ENCODE measurements at regions not wholly inside any gene's neighbourhood (a gene's known extent, or its start where the extent isn't known, plus 50 kb on each side); places are given as distances from the start of the nearest gene placed in this dataset.
"Not testable (repeated sequence)": the region's sequence is repeated elsewhere in the genome, so short reads cannot be mapped to it uniquely, and the experiment has no call there.

DNA sequence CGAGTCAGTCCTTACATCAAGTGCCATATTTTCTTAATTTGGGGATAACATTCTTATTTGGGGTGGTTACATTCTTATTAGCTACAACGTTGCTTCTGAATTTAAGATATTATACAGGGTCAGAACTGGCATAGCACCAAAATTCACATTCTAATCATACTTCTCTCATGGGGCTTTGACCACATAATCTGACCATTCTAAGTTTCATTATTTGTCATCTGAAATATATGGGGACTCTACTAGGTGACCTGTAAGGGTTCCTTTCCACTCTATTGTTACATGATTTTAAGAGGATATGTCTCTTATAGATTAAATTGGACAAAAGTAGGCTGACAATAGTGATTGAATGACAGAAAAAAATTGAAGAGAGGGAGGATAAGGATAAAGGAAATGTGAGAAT lies 536.5 kb downstream of the KCTD12 start:
- DNase-seq (ENCODE audit: low spot score), result no peak

DNA sequence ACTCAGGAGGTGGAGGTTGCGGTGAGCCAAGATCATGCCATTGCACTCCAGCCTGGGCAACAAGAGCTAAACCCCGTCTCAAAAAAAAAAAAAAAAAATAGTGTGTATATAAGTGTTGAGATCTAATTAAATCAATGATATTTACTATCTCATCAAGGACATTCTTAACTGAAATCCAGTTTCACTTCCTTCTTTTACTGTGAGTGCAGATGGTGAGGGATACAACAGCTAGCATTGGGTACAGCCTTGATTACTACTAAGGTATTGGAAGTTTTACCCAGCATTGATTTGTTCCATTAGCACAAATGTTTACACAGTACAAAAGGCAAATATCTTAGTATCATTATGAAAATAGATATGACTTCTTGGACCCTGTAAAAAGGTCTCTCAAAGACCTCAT lies 546.6 kb downstream of the KCTD12 start:
- DNase-seq (ENCODE audit: low spot score), result no peak

DNA sequence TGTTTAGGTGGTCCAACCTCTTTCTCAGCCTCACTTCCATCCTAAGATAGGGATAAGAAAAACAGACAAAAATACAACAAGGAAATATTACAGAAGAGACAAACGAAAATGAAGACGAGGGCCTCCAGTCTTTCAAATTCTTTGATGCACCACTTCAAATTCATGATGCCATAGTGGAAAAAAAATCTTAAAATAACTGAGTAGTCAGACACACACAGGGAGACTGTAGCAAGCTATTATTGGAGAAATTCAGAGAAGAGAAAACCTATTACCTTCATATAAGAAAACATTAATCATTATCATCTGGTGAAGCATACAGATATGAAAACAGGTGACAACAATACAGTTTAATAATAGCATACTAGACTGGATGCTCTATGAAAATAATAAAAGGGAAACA lies 548.2 kb downstream of the KCTD12 start:
- no peak for DNase-seq (ENCODE audit: low spot score)

DNA sequence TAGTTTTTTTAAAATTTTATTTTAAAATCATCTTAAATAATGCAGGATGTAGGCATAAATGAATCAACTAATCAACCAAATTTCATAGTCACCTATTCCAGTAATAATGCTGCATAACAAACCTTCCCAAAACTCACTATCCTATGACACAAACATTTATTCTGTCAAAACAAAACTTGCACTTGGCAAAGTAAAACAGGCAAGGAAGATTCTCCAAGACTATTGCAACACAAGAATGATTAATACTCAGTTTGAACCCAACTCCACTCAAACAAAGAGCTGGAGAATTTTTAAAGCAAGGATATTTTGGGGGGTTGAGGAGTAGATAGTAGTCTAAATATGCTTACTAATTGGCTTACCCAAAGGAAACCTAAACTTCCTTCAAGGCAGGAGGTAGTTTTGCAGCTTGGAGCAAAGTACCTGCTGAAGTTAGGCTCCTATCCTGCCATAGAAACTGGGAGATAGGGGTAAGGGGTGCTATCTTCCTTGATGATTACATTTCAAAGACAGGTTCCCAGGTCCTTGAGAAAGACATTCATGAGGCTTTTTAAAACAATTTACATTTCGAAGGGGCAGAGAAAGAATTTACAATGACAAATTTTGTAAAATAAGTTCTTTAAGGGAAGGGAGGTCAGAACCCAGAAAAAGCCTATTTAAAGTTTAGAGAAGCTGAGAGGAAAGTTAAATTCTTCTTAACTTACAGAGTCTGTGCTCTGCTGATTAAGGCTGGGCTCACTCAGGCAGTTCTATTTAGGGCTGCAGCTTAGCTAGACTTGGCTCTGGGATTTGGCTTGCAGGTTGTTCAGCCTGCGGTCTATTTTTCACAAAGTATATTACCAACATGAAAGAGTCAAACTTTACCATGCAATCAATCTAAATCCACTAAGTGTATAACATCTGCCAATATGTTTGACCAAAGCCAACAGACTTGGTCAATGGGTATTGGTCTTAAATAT lies 549.0 kb downstream of the KCTD12 start:
- no peak for DNase-seq (ENCODE audit: low spot score)

DNA sequence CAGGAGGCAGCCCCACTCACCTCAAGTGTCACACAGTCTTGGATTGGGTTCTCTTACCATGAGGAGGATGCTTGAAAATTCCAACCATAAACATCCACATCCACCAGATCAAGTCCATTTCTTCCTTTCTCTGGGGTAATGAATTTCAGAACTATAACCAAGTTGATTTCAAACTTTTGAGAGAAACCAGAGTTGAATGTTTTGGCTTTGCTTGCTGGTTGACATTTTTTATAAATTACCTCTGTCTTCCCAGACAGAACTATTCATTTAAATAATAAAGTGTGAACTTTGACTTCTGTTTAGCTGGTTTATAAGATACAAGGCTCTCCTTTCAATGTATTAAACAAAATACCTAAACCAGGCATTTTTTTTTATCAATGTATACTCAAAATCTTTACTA lies 550.7 kb downstream of the KCTD12 start:
- DNase-seq (ENCODE audit: low spot score), result no peak

DNA sequence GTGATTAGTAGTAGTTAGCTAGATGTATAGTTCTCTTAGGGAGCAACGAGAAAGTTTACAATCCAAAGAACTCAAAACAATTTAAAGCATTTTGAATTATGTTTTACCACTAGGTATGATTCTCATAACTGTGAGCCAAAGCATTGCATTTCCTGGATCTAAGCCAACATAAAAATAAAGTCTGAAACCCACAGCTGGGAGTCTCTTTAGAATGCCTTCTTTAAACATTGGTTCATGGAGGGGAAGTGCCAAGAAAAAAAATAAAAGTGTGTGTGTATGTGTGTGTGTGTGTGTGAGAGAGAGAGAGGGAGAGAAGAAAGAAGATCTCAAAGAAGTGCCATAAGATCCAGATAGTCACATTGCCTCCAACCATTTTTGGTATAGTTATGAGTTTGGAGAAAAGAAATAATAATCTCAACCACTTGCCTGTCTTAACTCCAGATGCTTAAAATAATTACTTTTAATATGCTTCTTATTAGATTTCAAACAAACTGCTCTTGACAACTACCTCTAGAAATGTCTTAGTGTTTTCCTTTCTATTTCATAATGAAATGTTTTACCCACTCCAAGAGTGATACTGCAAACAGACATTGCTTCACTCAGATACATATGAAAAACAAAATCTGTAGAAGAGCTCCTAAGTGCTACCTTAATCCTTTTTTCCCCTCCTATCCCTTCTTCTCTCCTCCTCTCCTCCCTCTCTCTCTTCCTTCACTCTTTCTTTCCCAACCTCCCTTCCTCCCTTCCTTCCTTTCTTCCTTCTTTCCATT lies 554.1 kb downstream of the KCTD12 start:
- no peak for DNase-seq (ENCODE audit: low spot score)

DNA sequence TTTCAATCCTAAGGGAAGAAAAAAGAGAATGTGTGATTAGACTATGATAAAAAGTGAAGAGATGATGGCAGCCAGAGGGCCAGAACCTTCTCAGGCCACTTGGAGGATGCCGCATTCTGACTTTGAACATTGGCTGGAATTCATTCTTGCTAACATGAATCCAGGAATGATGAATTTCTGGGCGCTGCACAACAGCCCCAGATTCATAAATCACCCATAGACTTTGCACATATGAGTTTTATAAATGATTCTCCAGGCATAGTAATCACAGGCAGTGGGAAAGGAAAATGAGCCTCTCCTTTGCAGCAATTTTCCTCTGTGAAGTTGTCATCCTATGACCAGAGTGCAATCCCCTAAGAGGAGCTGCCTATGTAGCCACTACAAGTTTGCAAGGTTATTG lies 555.4 kb downstream of the KCTD12 start:
- DNase-seq (ENCODE audit: low spot score), result no peak

DNA sequence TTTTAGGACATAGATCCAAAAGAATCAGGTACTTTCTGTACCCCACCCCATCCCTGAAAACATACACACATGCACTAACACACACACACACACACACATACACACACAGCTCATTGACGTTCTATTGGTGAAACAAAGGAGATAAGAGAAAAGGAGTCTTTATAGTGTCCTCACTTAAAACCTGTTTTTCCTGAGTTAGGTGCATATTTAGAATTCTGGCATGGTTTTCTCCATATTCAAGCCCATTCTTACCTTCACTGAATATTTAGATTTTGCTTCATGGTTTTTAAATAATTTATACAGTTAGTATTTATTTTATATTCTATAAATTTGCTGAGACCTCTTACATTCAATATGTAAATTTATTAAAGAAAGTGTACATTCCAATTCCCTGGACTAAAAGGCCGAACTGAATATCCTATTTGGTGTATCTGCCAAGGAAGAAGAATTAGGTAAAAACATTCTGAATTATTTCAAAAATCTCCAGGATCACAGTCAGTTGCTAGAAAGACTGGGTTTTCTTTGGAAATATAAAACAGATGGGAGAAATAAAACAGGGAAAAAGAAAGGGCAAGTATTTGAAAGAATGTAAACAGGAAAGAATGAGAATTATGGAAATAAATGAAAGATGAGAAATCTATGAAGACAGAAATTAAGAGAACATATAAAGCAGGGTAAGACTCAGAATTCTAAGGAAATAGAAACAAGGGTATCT lies 556.2 kb downstream of the KCTD12 start:
- no peak for DNase-seq (ENCODE audit: low spot score)

DNA sequence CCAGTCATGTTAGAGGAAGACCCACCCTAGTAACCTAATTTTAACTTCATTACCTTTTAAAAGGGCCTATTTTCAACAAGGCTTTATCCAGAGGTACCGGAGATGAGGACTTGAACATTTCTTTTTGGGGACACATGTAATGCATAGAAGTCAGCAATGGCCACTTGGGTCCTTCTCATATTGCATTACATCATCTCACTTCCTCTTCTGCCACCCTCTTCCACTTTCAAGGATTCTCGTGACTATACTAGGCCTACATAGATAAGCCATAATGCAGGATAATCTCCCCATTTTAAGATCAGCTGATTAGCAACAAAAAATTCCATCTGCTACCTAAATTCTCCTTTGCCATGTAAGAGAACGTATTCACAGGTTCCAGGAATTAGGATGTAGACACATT lies 557.2 kb downstream of the KCTD12 start:
- no peak for DNase-seq (ENCODE audit: low spot score)

DNA sequence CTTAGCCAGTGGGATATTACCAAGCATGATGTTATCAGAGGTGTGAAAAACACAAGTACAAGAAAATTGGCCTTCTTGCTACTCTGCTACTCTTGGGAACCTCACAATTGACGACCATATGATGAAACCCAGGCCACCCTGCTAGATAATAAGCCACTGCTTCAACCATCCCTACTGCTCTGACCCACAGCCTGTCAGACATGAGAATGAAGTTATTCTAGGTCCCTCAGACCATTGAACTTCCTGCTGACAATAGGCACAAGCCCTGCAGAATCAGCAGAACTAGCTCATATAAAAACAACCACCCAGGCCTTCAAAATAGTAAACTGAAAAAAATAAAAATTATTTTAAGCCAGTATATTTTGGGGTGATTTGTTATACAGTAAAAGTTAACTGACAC lies 559.9 kb downstream of the KCTD12 start:
- no peak for DNase-seq (ENCODE audit: low spot score)

DNA sequence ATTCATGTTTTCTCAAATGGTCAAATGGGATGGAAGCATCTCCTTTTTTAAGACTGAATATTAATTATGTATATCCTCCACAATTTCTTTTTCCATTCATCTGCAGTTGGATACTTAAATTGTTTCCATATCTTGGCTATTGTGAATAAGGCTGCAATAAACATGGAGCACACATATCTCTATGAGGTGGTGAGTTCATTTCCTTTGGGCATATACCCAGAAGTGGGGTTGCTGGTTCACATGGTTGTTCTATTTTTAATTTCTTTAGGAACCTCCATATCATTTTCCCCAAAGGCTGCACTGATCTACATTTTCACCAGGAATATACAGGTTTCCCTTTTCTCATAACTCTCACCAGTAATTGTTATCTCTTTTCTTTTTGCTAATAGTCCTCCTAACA lies 566.3 kb downstream of the KCTD12 start:
- no peak for DNase-seq (ENCODE audit: low spot score)

DNA sequence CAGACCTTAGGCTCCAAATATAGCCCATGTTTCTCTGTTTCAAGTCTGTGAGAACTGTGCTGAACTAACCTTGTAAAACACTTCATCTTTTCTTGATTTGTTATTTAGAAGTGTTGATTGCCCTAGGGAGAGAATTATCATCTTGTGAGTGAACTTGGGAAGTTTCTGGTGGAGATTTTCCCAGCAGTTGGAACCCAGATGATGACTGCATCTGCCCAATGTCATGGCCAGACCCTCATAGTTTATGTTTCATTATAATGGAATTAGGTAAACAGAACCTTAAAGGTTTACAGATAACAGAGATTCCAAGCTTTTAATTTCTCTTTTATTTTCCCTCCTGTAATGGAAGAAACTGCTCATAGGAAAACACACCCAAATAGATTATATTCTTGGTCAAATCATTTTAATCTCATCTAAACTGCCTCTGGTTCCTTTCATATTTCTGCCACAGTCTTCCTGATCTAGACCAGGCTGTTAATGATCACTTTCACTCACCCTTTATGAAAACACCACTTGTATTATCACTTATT lies 569.1 kb downstream of the KCTD12 start:
- no peak for DNase-seq (ENCODE audit: low spot score)

DNA sequence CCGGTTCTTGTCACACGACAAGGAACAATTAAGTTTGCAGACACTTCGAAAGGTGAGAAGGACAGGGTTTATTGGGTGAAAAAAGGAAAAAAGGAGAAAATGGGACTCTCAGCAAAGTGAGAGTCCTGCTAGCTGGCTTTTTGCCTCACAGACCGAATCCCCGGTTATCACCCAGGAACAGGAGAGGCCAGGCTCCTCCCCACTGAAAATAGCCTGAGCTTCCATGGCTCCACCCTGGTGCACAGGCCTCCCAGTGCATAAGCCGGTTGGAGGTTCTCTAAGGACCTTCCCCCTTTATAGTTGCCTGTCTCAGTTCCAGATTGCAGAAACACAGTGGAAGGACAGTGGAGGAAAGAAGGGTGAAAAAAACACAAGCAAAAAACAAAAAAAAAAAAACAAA lies 571.7 kb downstream of the KCTD12 start:
- DNase-seq (ENCODE audit: low spot score), result no peak

DNA sequence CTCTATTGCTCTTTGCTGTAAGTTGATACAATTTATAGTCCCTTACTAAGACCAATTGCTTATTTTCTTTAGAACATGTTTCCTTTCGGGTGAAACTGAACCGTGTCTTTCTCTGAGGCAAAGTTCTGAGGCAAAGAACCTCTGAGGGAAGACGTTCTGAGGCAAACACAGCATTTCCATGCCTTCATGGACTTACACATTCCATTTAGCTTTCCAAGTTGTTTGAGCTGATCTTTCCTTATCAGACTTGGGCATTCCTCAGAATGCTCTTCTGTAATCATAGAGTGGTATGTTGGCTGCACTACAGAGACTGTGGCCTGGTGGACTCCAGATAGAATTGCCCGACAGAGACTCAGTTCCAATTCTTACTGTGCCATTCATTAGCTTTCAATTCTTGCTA lies 579.1 kb downstream of the KCTD12 start:
- DNase-seq (ENCODE audit: low spot score), result no peak

DNA sequence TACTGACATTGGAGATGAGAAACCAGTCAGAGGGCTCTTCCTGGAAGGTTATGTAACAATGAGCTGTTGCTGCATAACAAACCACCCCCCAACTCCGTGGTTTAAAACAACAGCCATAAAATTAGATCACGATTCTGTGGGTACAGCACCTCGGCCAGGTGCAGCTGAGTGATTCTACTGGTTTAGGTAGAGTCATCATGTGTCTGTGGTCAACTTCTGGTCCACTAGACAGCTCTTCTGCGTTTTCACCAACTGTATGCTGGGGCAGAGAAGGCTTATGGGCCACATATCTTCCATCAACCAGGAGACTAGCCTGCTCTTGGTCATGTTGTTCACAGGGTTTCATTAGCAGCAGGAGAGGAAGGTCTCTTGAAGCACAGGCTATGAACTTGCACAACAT lies 585.5 kb downstream of the KCTD12 start:
- no peak for DNase-seq (ENCODE audit: low spot score)

DNA sequence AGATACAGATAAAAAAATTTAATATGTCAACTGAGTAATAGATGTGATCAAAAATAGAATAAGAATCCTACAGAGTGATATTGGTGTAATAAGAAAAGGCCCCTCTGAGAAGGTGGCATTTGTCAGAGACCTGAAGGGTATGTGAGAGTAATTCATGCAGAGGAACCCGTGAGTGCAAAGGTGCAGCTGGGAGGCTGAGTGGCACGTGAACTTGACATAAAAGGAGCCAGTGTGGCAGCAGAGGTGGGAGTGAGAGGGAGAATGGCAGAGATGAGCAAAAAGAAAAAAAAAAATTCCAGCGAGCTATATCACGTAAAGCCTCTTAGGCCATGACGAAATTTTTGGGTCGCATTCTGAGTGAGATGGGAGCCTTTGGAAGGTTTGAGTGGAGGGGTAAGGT lies 588.9 kb downstream of the KCTD12 start:
- DNase-seq (ENCODE audit: low spot score), result no peak

DNA sequence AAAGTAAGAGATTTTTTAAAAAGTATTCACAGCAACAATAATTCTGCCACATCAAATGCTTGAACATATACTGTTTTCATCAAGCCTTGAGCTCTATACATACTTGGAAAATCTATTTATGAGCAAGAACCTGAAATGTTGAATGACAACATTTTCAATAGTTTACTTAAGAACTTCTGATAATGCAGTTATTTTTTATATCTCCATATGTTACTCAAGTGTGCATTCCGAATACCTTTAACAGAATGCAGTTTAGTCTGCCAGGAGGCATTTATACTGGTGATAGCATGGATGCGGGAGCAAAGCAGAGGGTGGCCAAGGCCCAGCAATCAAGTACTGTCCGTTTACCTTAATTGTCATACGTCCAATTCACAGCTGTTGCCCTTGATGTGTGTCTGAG lies 589.5 kb downstream of the KCTD12 start:
- no peak for DNase-seq (ENCODE audit: low spot score)

DNA sequence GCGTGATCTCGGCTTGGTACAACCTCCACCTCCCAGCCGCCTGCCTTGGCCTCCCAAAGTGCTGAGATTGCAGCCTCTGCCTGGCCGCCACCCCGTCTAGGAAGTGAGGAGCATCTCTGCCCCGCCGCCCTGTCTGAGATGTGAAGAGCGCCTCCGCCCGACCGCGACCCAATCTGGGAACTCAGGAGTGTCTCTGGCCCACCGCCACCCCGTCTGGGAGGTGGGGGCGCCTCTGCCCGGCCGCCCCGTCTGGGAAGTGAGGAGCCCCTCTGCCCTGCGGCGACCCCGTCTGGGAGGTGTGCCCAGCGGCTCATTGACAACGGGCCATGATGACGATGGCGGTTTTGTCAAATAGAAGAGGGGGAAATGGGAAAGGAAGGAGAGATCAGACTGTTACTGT lies 591.2 kb downstream of the KCTD12 start:
- DNase-seq (ENCODE audit: low spot score), result not testable (repeated sequence)

DNA sequence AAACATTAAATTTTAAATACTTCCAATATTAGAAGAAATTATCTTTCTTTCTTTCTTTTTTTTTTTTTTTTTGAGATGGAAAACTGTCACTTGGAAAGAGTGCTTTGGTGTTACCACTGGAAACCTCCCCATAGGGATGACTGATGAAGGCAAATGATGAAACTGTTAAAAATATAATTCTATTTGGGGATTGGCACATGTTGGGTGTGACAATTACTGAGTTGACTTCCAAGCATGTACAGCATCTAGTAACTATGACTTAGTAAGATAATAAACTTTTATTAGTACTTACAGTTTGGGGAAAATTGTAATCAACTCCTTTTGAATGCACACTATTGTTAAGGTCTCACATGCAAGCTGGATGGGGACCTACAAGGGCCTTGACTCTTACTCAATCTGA lies 592.5 kb downstream of the KCTD12 start:
- DNase-seq (ENCODE audit: low spot score), result no peak

DNA sequence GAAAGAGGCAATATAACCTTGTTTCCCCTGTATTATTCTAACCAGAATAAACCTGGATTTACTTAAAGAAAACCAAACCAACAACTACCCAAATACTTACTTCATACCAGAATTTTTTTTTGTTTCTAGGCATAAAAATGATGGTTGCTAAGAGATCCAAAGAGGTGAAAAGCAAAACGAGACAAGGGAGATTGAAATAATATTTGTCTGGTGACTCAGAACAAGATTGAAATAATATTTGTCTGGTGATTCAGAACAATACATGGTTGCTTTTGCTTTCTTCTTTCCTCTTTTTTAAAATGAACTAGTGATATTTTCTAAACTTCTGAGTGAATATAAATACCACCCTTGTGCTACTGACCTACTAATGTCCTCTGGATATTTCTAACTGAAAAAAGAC lies 592.9 kb downstream of the KCTD12 start:
- DNase-seq (ENCODE audit: low spot score), result no peak

DNA sequence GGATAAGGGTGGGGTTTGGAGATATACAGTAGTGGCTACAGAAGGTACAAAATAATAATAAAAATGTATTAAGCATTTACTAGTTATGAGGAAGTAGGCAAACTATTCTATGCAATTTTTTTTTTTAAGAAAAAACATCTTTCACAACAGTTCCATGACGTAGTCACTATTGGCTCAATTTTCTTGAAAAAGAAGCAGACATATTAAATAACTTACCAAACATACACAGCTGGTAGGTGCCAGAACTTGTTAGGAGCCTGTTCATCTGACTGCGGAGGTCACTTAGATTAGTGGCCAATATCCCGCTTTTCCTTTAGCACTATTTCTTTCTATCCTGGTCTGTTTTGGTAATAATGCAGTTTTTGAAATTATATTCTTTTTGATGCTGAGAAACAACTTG lies 593.5 kb downstream of the KCTD12 start:
- DNase-seq (ENCODE audit: low spot score), result no peak

DNA sequence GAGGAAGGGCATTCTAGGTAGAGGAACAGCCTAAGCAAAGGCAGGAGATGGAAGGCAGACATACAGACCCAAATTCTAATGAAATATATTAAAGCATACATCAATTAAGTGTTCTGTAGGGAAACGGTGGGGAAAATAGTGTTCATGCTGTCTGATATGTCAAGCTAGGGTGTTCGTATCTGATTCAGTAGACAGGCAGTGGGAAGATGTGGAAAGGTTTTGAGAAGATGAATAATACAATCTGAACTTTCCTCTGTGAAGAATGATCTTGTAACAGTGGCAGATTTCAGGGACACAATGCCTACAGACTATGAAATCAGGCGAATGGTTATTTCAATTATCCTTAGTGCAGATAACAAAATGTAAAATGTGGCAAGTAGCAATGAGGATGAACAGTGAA lies 594.2 kb downstream of the KCTD12 start:
- DNase-seq (ENCODE audit: low spot score), result no peak

DNA sequence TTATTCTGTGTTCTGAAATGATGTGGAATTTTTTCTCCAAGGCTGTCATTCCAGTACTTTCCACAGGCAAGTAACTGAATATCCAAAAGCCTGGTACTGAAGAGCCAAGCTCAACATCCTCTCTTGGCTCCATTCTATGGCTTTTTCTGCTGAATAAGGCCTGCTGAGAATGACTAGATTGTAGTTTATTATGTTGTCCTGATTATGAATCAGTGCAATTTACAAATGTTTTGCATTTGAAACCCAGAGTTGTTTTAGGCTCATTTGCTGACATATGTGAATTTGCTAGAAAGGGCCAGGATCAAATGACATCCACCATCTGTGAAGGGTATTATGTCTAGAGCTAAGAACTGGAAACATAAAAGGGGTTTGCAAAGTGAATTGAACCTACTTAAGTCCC lies 596.6 kb downstream of the KCTD12 start:
- no peak for DNase-seq (ENCODE audit: low spot score)
